HG02938 (cell line): ENCODE measurements at regions not wholly inside any gene's neighbourhood (a gene's known extent, or its start where the extent isn't known, plus 50 kb on each side); places are given as distances from the start of the nearest gene placed in this dataset.

ENCODE experiments used
- ATAC-seq: cut with Tn5 transposase; IDR thresholded peaks from one replicate; pipeline ENCODE4 v1.9.1; 2021; ENCODE audit warnings: mild to moderate bottlenecking, moderate library complexity; ENCODE audit not compliant: unreplicated experiment

DNA sequence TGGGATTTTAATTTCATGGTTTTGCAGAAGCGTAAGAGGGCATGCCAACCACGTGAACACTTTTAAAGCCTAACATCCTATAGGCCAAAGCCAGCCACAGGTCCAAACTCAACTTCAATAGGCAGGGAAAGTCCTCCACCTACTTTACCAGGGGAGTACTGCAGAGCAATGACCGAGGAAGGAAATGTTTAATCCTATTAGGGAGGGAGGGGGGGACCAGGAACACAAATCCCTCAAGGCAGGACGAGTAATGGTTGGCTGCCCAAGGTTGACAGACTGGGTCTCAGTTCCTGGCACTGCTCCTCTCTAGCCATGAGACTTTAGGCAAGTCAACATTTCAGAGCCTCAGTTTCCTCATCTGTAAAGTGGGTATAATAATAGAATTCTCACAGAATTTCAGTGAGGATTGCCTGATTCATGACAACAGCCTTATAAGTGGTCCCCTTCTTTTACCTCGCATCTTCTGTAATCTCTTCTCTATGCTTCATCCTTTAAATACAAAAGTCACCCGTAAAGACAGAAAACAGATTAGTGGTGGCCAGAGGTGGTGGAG lies 315.8 kb downstream of the HAPSTR1 start:
- no peak for ATAC-seq

DNA sequence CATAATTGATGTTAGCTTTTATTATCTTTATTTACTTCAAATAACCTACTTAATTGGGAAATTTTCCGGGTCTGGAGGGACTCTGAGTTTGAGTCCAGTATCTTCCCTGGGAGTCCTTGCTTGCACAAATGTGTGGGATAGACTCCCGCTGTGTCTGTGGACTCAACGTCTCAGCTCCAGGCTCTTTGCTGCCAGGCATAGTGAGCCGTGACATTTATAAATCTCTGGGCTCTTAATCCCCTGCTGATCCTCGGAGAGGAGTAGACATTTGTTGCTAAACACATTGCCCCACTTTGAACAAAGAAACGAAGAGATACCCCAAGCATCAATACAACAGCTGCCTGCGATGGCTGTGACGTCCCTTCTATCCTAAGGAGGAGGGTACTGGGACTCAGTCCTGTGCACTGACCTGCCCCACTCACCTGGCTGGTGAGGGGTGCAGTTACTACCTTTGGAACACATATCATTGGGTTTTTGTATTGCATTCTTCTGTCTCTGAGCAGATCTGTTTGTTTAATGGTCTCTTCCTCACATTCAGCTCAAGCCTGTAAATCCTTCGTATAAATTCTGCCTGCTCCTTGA lies 316.9 kb downstream of the HAPSTR1 start:
- ATAC-seq, result no peak

DNA sequence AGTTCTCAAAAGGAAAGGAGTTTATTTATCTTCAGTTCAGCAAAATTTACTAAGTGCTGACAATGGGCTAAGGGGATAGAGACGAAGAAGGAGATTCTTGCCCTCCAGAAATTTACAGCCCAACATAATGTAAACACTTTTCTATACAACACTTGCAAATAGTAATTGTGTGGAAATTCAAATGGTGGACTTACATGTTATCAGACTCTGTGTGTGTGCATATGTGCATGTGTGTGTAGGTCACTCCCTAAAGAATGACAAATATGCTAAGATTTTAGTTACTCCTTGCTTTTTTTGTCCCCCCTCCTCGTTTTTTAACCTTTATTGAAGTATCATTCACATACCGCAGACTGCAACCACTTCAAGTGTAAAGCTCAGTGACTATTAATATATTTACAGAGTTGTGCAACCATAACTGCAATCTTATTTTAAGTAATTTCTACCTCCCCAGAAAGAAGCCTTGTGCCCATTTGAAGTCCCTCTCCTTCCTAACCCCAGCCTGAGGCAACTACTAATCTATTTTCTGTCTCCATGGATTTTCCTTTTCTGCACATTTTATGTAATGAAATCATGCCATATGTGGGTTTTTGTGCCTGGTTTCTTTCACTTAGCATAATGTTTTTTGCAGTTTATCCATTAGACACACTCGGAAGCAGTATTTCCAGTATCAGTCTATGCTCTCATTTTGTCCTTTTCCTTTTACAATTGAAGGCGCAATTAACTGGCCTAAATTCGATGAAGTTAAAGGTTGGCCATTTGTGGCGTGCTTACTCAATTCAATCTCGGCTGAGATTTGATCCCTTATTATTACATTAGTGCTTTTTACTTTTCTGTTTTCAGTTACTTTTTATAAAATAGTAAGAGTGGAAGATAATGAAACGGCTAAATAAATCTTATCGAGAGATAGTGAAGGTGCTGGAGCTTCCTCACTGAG lies 318.4 kb downstream of the HAPSTR1 start:
- no peak for ATAC-seq

- no peak for ATAC-seq
Measured at GRCh38 chr16:9411426-9411825, 320.0 kb downstream of the HAPSTR1 start.

- no peak for ATAC-seq
Measured at GRCh38 chr16:9412031-9412914, 320.8 kb downstream of the HAPSTR1 start.

DNA sequence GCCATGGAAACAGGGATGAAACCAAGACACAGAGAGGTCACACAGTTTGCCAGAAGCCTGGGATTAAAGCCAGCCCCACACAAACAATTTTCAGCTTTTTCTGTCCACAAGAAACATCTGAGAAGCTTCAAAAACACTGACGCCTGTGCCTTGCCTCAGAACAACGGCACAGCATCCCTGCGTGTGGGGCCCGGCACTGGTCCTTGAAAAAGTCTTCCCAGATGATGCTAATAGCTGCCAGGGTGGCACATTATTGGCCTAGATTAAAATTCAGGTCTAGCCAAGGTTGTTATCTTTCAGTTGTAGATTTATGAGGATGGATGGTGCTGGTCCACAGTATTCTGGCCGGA lies 321.4 kb downstream of the HAPSTR1 start:
- no peak for ATAC-seq

DNA sequence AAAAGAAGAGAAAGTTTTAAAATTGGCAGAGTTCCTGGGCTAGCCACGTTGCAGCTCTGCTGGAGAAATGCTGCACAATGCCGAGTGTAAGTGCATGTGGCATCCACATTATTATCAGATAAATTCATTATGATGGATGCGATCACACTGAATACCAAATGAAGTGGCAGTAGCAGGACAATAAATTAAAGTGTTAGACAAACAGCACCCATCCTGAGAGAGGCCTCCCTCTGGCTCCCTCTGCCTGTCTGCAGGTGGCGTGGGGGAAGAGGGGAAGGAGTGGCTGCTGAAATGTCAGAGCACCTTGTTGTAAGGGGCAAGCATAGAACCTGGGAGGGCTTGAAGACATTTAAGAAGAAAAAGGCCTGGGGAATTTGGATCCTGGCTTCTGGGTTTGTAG lies 324.1 kb downstream of the HAPSTR1 start:
- no peak for ATAC-seq

GRCh38 chr16:9417898-9418297 lies 326.5 kb downstream of the HAPSTR1 start:
- ATAC-seq, result no peak

DNA sequence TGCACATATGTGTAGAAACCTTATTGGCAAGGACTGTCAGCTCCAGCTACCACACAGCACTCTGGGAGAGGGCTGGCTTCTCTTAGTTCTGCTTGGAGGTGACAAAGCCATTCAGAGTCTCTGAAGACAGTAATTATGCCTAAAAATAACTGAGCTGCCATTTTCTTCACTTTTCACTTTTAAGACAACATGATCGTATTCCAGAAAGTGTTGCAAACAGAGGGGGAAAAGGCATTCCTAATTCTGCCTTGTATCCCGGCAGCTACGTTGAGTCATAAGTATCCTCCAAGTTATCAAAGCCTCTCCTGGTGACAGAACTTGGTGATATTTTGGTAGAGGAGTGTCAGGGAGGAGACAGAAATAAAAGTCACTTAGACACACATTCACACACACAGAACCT lies 327.7 kb downstream of the HAPSTR1 start:
- ATAC-seq, result no peak

DNA sequence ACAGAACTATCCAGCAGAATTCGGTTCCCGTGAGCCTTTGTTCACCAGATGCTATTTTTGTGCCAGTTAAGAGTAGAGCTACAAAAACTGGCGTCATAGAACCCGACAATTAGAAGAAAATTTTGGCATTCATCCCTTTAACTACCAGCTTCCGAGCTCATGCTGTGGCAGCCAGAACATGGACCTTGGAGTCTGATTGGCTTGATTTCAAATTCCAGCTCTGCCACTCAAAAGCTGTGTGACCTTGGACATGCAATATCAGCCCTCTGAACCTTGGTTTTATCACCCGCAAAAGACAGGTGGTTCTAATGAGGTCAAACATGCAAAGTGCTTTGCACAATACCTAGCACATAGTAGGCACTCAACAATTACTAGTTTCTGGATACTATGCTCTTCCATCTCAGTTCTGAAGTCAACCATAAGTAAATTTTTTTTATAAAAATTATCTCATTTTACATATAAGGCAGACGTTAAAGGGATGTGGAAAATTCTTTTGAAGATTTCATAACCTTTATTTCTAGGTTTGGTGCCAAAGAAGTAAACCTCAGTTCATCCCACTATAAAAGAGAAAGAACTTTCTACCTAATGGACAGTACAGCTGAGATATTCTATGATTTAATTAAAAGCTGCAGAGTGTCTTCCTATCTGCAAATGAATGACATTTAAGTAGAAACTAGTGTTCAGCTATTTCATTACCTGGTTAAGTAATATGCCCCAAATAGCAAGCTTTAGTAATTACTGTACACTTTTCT lies 331.5 kb downstream of the HAPSTR1 start:
- no peak for ATAC-seq

- ATAC-seq, result no peak
Measured at GRCh38 chr16:9425236-9425635, 333.8 kb downstream of the HAPSTR1 start.

DNA sequence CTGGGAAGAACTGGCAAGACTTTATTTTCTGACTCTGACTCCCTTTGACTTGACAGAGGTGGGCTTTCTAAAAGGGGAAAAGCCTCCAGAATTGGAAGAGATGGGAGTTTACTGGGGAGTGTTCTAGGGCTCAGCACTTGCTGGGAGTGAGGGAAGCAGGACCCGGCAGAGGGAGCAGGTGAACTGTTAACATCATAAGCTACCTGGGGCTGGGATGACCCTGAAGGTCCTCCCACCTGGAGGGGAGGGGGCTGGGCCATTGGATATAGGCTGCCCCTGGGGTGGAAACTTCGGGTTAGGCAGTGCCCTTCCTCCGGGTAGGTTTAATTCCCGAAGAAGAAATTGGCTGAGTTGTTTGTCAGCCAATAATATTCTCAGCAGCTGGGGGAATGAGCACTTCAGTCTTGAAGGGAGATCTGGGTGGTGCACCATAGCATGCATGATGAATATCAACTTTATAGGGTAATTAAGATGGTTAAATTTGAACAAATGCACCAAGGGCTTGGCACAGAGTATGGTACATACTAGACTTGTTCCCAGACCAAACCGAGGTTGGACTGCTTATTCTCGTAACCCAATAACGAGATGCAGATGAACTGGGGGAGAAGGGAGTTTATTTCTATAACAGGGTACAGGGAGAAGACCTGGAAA lies 337.0 kb downstream of the HAPSTR1 start:
- ATAC-seq, result no peak

DNA sequence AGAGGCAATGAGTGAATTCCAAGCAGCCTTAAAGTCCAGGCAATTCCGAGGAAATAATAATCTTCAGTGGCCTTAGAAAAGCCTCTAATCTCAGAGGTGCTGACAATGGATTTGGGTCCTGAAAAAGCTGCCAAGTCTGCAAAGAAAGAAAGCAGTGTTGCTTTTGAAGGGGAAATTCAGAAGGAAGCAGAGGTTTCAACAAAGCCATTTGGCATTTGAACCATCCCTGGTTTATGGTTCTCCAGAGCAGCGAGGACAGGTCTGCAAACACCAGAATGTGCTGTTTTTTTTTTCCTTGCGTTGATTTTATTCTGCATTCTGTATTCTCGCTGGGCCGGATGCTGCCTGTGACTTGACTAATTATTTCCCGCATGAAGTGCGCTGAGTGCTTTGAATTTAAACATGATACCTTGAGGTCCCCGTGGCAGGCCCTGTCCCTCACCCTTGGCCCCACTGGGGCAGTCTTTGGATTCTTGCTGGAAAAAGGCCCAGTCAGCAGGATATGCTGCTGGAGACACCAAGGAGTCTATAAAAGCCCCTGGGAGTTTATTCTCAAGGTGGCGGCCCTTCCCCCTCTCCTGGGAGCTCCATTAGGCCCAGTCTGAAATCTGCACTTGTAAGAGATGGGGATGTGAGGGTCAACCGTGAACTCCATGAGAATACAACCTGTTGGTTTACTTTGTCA lies 338.3 kb downstream of the HAPSTR1 start:
- no peak for ATAC-seq

DNA sequence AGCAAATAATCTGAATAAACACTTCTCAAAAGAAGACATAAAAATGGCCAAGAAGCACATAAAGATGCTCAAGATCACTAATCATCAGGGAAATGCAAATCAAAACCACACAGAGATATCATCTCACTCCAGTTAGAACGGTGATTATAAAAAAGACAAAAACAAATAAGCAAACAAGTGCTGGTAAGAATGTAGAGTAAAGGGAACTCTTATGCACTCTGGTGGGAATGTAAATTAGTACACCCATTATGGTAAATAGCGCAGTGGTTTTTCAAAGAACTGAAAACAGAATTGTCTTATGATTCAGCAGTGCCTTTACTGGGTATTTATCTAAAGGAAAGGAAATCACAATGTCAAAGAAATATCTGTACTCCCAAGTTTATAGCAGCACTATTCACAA lies 343.2 kb downstream of the HAPSTR1 start:
- no peak for ATAC-seq

DNA sequence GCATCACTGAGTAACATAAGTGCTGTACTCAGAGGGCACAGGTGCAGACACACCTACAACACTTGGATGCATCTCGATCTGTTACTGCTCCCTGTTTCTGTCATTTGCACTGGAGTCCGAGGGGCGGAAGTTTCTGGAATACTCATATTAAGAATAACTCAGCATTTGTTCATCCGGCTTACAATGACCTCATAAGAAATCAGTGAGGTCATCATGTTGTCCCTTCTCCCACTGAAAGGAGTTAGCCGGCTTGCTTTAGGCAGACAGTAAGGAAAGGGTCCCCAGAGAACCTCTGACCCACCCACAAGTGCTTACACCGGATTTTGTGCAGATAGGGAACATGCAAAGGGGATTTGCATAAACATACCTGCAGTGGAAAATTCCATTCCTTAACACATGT lies 344.7 kb downstream of the HAPSTR1 start:
- ATAC-seq, result no peak

DNA sequence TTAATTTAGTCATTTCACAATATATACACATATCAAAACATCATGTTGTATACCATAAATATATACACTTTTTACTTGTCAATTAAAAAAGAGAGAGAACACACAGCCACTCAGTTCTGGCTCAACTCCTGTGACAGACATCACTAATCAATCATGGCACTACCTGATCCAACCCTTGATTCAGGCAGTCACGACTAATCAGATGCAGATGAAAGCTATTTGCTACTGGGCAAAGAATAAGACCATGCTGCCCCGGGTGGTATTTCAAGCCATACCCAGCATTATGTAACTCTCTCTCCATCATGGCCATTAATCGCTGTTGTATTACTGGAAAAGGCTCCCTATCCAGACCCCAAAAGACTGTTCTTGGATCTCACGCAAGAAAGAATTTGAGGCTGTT lies 345.7 kb downstream of the HAPSTR1 start:
- ATAC-seq, result no peak

GRCh38 chr16:9438991-9439390 lies 347.5 kb downstream of the HAPSTR1 start:
- no peak for ATAC-seq

- ATAC-seq, result no peak
Measured at GRCh38 chr16:9441012-9441411, 349.6 kb downstream of the HAPSTR1 start.

DNA sequence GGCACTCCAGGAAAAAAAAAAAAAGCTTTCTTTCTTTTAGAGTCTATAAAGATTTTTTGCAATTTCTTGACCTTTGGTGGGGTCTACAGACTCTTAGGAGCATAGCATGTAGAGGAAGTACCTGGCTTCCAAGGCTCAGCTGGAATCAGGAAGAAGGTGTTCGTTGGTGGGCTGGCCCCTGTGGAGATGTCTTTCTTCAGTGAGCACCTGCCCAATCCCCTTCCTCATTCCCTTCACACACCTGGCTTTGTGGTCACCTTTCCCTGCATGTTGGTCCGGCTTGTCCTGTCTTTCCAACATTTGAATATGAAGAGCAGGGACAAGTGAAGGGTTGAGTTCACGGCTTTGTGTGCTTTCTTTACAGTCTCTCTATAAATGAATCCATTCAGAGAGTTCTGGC lies 352.4 kb downstream of the HAPSTR1 start:
- ATAC-seq, result no peak
